HUDEP-2 (cell line): ENCODE measurements at regions not wholly inside any gene's neighbourhood (a gene's known extent, or its start where the extent isn't known, plus 50 kb on each side); places are given as distances from the start of the nearest gene placed in this dataset.

Experiments used
- DNase-seq, 76 experiments: peaks; one replicate each; lab custom pipeline; 2025; ENCODE audit not compliant: unreplicated experiment in 76 of 76; lab: John Stamatoyannopoulos, UW

DNA sequence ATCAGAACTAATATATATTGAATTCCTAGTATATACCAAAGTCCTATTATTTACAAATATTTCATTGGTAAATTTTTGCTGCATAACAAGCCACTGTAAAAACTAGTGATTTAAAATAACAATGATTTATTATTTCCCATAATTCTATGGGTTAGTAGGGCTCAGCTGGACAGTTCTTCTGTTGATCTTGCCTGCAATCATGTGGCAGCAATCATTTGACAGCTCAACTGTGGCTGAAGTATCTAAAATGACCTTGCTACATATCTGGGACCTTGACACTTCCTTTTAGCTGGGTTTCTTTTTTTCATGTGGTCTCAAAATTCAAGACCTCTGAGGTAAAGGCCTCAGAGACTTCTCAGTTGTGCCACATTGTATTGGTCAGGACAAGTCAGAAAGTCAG is 598.5 kb upstream of the PITX2 start:
- DNase-seq = no peak

DNA sequence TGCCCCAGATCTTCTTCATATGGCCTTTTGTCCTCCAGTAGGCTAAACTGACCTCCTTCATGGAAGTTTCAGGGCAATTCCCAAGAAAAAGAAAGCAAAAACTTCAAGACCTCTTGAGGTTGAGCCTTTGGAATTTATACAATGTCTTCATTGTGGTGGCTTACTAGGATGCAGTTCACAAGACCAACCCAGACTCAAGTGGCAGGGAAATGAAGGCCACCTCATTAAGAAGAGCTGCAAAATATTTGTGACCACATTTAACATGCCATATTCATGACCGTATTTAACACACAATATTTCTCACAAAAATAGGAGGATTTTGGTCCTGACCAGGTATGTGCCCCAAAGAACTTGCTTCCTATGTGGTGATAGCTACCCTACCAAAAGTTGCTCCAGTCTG is 605.5 kb upstream of the PITX2 start:
- no peak for DNase-seq

DNA sequence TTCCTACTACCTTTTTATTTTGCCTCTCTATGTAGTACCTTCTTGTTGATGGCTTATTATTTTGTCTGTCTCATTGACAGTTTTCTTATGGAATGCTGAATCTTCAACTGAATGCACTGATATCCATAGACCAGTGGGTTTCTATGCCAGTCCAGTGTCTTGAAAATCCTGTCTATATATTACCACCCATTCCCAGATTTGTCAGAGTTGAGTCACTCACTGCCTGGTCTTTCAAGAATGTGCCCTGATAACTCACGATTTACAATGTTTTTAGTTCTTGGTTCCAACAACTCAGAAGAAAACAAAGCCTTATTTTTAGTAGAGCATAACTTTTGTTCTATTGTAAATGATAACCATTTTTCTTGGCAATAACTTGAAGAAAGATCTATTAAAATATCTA is 606.0 kb upstream of the PITX2 start:
- DNase-seq = no peak

DNA sequence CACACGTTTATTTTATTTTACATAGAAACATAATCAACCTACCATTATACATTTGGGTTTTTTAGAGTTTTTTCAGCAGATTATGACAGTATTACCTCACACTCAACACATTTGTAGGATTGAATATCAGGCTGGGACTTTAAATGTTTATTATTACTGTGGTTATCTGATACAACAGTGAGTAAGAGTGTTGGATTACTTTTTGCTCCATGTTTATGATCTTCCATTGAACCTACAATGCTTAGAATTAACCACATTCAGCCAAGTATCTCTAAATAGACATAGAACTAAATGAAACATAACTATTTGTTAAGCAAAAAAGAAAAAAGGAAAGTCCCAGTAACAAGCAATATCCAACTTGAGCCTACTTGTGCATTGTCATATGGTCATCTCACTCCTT is 607.4 kb upstream of the PITX2 start:
- DNase-seq = no peak

DNA sequence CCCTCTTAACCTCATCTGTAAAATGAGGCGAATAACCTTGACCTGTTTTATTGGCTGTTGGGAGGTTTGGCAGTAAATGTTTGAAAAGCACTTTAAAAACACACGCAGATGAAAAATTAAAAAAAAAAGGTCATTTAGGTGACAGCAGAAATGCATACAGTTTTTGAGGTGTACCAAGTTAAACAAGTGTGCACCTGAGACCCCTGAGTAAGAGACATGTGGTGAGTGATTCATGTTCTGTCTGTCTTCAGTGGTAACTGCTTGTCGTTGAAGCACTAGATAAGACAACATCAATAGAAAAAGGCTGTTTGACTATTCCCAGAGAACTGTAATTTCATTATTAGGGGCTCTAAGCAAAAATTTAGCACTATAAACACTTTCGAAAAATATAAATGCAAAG is 608.4 kb upstream of the PITX2 start:
- no peak for DNase-seq

DNA sequence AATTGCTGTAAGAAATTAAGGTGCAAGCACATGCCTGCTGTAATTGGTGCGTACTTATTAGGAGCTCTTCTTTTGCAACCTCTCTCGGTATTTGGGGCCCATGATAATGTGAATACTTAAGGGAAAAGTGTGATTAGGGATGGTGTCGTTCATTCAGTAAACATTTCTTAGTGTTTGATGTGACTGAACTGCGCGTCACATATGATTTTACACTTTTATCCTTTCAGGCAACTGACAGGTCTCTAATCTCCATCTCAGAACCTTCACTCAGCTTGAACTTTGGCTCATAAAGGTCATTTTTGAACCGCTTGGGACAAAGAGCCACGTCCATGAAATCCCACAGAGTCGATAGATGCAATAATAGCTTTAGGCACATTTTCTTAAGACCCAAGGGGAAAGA is 612.1 kb upstream of the PITX2 start:
- no peak for DNase-seq

DNA sequence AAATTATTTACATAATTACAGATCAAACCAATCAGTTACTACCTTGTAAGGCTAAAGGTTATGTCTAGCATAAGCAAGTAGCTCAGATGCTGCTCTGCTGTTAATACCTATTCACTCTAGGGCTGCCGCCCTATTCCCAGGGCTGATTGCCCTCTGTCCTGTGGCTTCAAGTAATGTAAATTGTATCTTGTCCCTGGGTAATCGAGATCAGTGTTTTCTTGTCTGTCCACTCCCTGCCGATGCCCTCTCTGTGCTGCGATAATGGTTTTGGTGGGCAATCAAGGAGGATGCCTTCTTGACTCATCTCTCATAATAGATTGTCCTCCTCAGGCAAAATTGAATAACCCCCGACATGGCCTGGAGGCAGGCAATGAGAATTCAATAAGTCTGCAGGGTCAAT is 641.0 kb upstream of the PITX2 start:
- no peak for DNase-seq

DNA sequence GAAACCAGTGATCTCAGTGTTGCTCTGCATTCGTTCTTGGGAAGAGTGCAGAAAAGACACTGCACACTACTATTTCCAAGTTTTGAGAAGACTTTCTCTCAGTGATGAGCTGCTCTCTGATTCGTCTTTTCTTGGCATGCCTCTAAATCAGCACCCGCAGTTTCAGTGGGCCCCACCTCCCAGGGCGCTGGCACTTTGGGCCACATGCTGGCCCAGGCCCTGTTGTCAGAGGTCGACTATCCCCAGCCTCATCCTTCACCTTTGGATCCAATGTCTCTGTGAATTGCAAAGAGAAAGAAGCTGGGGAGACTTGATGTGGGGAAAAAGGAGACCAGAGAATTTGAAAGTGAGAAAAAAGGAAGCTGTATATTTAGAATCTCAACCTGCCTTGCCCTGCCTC is 644.1 kb upstream of the PITX2 start:
- no peak for DNase-seq

DNA sequence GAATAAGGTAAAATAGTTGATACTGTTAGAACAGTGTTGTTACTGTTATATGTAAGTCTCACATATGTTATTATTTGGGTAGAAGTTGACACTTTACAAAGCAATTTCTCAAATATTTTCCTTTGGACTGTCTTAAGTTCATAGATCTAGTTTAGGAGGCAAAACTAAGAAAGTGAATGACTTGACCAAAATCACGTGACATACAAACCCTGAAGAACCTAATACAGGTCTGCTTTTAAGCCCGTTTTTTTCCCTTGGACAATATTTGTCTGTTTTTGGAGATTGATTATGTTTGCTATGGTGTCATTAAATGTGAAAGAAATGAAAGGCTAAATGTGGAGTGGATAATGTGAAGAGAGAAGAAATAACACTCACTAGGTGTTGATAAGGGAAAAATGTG is 644.9 kb upstream of the PITX2 start:
- no peak for DNase-seq

DNA sequence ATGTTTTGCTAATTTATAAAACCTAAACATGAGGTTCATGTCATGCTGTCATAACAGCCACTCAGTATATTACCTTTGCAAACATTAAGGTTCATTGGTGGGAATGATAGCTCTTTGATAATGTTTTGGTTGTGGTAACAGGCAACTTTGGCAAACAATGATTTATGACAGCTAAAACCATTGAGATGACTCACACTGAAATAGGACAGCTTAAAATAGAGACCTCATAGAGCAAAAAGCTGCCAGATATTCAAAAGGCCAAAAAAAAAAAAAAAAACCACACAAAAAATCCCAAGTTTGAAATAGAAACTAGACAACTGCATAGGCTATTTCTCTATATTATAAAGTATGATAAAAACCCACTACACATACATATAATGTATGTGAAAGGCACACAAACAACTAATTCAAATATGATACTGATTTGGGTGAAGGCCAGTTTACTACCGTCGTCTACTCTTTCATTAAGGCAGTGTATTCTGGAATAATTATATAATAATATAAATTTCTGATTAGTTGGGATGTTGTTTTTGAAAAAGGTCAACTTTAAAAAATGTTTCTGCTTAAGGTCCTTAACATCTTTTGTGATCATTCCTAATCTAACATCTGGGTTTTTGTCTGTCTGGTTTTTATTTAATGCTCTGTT is 646.0 kb upstream of the PITX2 start:
- DNase-seq = no peak

DNA sequence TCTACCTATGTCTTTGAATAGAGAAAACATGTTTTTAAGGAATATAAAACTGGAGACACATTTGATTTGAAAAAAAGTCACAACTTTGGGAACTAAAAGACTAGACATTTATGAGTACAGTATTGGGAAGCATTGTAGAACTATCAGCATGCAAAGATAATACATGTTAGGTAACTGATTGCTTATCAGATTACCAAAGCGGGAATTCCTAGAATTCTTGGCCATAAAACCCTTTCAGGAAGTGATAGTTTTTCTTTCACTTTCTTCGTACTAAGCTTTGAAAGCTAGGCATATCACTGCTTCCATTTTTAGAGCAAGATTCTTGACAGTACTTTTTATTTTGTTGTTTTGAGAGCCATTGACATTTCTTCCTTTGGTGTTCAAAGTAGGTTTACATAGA is 646.6 kb upstream of the PITX2 start:
- DNase-seq = no peak

DNA sequence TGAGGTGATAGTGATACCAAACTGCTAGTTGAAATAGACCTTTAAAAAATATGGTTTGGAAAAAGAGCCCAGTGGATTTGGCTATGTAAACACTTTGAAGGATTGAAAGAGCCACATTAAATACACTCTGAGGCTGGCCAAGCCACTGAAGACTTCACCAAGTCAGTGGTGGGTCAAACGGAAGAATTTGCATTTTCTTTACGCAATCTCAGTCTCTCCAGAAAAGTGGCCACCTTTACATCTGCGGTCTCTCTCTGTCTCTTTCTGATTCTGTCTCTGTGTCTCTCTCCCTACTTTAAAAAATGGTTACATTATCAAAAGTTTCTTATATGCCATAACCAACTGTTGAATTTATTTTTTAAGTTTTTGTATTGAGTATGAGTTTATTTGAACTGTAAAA is 651.2 kb upstream of the PITX2 start:
- no peak for DNase-seq

DNA sequence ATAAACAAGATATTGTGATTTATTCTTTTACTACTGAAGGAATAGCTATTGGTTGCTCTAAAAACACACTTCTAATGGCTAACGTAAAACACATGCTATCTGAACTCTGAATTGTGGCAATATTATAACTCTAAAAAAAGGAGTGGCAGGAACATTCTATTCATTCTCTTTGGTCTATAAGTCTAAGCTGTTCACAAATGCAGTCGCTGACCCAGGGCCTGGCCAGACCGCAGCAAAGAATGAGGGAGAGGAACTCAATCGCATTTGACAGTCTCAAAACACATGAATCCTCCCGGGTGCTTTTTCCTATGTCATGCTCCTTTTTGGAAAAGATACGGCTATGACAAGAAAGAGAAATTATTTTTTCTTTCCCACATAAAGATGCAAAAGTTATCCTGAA is 651.6 kb upstream of the PITX2 start:
- no peak for DNase-seq

DNA sequence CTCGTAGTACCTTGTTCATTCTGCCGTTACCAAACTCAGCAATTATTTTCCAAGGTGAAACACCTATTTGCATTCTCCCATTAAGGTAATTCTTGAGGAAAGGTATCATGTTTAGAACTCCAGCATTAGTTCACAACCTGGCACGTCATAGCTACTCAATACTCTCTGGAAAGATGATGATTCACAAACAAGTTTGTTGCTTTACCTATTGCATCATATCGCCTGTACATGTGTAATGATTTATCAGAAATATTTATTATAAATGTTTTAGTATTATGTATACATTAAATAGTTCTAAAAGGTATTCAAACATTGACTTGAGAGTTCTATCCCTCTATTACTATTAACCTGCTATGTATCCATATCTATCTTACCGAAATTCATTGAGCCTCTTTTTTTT is 658.3 kb upstream of the PITX2 start:
- DNase-seq = no peak

DNA sequence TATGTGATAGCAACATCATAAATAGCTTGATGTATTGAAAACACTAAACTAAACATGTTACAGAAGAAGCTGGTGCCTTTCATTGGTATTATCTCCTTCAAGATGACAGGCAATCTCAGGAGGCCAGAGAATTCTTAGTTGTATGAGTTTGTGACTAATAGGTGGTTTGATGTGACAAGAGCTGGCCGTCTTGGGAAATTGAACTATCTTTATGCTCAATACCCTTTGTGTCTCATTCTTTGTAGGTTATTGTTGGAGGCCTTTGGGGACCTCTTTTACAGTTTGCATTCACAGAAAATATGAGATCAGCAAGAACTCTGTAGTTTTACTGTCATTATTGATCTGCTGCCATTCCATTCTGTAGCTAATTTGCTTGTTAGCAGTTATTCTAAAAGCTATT is 659.2 kb upstream of the PITX2 start:
- DNase-seq = no peak

DNA sequence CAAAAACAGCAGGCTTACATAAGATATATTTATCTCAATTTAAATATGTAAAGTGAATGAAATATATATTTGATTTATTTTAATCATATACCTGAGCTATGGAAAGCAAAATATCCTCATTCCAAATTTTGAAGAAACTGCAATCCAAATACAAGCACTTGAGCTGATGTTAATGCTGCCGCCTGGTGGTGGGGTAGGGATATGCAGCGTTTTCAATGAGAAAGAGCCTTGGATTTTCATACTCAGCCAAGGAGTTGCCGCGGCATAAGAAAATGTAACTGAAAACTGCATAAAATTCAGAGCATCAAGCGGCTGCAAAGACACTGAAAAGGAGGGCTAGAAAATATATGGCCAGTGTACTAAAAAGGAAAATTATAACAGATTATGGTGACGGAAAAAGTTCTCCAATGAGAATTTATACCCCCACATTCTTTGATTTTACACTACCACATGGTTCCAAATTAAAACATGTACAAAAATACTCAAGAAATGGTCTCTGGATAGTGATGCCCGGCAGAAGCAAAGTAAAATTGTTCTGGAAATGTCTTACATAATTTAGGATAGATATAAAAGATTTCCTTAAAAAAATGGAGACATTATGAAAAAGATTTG is 660.3 kb upstream of the PITX2 start:
- DNase-seq = peak in 62 of 76 experiments; percentile 0 to 61 (median 16)

DNA sequence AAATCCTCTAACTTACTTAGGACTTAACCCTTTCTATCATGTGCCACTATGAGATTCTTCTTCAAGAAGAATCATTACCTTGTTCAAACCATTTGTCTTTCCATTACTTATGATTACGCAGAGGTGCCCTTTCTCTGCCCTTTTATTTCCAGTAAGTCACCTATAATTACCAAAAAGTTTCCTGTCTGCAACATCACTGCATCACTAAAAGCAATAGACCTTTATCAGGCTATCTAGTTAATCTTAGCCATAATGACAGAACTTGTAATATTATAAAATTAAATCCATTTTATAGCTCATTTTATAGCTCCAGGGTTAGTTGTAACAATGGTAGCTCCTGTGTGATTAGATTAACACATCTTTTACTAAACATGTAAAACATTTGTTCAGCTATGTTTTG is 673.6 kb upstream of the PITX2 start:
- DNase-seq = no peak

DNA sequence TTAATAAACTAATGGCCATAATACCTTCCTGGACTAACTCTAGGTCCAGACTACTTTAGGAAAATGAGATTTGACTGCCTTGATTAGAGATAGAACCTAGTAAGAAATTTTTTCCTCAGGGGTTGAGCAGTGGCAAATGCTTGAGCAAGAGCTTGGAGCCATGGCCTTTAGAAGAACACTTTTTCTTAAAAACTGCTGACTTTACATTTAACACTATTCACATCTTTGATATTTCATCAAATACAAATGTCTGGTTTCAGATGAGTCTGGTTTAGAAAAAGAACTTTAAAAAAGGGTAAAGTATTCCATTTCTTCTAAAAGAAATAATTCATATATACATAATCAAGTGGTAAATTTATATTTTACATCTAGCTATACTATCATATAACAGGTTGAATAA is 680.9 kb upstream of the PITX2 start:
- DNase-seq = no peak

DNA sequence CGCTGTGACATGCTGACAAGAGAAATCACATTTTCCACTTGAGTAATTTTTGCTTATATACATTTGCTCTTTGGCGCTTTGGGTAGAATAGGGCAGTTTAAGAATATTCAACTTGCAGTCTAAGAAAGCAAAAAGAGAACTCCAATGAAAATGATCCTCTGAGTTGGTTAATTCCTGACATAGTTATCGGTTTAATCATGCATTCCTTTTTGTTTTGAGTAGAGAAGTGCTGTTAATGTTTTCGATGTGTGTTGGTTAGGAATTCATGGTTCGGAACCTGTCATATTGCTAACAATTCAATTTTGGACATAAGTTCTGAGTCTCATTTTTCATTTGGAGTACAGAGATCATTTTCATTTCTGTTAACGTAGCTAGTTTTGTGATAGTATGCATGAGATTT is 700.6 kb upstream of the PITX2 start:
- no peak for DNase-seq

DNA sequence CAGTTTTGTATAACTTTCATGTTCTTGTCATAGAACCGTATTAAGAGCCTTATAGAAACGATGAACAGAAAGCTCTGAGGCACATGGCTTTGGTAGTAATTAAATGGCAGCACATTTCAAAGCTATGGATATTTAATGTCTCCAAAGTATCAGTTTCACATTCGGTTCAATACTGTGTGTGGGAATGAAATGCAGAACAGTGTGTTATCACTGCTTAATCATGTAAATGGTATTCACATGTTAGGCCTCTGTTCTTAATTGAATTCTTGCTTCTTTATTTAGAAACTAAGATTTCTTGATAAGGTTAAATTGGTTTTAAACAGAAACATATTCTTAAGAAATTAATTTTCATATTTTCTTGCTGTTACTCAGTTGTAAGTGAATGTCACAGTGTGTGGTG is 701.0 kb upstream of the PITX2 start:
- no peak for DNase-seq

DNA sequence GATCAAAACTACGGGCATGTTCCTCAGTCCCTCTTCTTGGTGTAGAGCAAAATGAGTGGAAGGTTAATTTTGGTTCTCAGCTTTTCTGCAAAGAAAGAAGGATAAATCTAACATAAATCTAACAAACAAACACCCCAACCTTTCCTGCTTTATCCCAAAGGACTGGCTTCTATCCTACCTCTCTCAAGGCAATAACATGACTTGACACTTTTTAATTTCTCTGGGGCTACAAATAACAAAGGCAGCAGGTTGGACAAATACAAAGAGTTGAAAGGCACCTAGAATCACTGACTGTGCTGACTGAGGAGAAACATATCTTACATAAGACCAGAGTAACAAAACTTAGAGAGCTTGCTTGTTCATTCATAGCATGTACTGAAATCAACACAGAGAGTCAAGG is 703.6 kb upstream of the PITX2 start:
- DNase-seq = no peak

DNA sequence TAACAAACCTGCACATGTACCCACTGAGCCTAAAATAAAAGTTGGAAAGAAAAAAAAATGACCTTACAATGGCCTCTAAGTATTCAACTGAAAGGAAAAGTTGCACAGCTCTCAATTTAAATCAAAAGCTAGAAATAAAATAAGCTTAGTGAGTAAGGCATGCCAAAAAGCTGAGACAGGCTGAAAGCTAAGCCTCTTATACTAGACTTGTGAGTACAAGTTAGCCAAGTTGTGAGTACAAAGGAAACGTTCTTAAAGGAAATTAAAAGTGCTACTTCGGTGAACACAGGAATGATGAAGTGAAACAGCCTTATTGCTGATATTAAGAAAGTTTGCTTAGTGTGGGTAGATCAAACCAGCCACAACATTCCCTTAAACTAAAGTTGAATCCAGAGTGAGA is 707.9 kb upstream of the PITX2 start:
- no peak for DNase-seq

DNA sequence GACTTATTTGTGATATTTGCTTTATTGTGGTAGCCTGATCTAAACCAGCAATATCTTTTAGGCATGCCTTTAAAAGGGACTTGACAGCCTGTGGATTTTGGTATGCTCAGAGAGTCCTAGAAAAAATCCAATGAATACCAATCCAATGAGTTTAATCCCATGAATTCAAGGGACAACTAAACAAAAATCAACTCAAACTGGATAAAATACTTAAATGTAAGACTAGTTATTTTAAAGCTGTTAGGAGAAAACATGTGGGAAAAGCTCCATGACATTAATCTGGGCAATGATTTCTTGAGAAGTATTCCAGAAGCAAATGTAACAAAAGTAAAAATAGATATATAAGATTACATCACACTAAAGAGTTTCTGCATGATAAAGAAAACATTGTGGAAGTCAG is 711.5 kb upstream of the PITX2 start:
- no peak for DNase-seq
